Breast epithelium (tissue), 4 donors: ENCODE measurements at regions not wholly inside any gene's neighbourhood (a gene's known extent, or its start where the extent isn't known, plus 50 kb on each side); places are given as distances from the start of the nearest gene placed in this dataset.
"Not testable (repeated sequence)": the region's sequence is repeated elsewhere in the genome, so short reads cannot be mapped to it uniquely, and the experiment has no call there.

Experiments used
- DNase-seq, 2 donors: peaks; one replicate each; pipeline ENCODE4 v3.0.0-alpha.2; 2019; ENCODE audit warnings: low spot score in 2 of 2
- H3K27ac ChIP-seq, 2 donors: fragments of 200-600 bp; sonication (generic) in 1 of 2; one replicate each; pipeline ENCODE4 v1.5.1; 2016 to 2019; ENCODE audit warnings: mild to moderate bottlenecking in 1 of 2
- H3K27me3 ChIP-seq, 2 donors: fragments of 200-600 bp; sonication (generic) in 1 of 2; one replicate each; pipeline versions ENCODE4 v1.5.1 to v1.6.0; 2017 to 2019; ENCODE audit warnings: control low read depth in 1 of 2, mild to moderate bottlenecking in 1 of 2
- H3K36me3 ChIP-seq: fragments of 200-600 bp; one replicate; pipeline ENCODE4 v1.5.1; 2019
- H3K4me1 ChIP-seq, 2 donors: fragments of 200-600 bp; sonication (generic); one replicate each; pipeline ENCODE4 v1.5.1; 2016 to 2019; ENCODE audit warnings: control low read depth in 1 of 2
- H3K4me3 ChIP-seq, 3 donors: fragments of 200-600 bp; sonication (generic); 1 replicate in 2 of 3; 2 replicates in 1 of 3; pipeline ENCODE4 v1.5.1; 2016 to 2019; ENCODE audit warnings: mild to moderate bottlenecking in 3 of 3, moderate library complexity in 2 of 3
- H3K9me3 ChIP-seq, 2 donors: fragments of 200-600 bp; sonication (generic) in 1 of 2; one replicate each; pipeline ENCODE4 v1.5.1; 2016 to 2019; ENCODE audit warnings: control low read depth in 1 of 2
- CTCF ChIP-seq, 3 donors: fragments of 450-650 bp; IDR thresholded peaks; one replicate each; pipeline ENCODE4 v1.5.1; 2016 to 2017; ENCODE audit warnings: antibody characterized with exemption in 3 of 3, mild to moderate bottlenecking in 3 of 3, moderate library complexity in 3 of 3
- POLR2A ChIP-seq: fragments of 450-650 bp; IDR thresholded peaks from one replicate; pipeline ENCODE4 v1.6.1; 2016; ENCODE audit warnings: antibody characterized with exemption, mild to moderate bottlenecking, moderate library complexity
- POLR2AphosphoS5 ChIP-seq, 3 donors: sonication (generic); formaldehyde crosslinking; IDR thresholded peaks; one replicate each; pipeline ENCODE4 v1.6.1; 2017; ENCODE audit warnings: antibody characterized with exemption in 3 of 3
- intact Hi-C: fragments of 100-400 bp; cut with DNase I; formaldehyde crosslinking; loops from one replicate; pipeline ENCODE4 v1.15.1; 2023; ENCODE audit warnings: low total_unique reads

DNA sequence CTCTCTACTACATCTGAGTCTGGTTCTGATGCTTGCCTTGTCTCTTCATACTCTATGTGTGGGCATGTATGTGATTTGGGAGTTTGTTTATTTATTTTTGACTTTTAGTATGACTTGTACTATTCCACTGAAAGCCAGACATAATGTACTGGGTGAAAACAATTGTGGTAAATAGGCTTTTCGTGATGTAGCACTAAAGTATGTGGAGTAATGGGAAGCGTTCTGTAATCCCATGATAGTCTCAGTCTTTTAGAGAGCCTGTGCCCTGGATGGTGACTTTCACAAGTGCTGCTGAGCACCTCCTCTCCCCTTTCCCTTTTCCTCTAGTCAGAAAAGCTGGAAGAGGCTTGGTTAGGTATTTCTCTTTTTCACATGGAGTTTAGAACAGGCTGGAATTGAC, 85.8 kb upstream of the S1PR3 start:
- Histone ChIP-seq H3K4me3 (no peak overlapping the region), H3K36me3 (no peaks in the 10 kb centered on the region), H3K27ac (no peak overlapping the region), H3K4me1 (no peaks in the 10 kb centered on the region), H3K9me3 (no peaks in the 10 kb centered on the region), H3K27me3 (no peaks in the 10 kb centered on the region)
- TF ChIP-seq POLR2AphosphoS5 (IDR thresholded peaks at IDR 0.05) (no peak), CTCF (IDR thresholded peaks at IDR 0.05) (no peak), POLR2A (no peak)
- no peak for DNase-seq
- intact Hi-C loops = loop anchor here (5.0 kb wide), 1 partner anchor 197 kb away; no protein-coding TSS in a partner anchor

DNA sequence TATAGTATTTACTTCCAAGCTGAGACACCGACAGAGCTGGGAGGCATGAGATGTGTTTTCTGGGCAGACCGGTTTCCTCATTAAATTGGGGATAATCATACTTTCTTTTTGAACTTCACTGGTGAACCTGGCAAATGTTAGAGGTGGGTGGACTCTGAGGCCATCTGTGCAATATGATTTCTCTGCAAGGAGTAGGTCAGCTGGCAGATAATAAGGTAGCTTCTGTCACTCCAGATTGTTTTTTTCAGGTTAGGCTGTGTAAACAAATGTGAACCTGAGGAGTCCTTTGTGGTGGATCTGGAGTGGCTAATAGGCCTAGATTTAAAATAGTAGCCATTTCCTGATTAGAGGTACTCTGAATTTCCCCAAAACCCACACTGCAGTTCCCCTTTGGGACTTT, 75.4 kb upstream of the S1PR3 start:
- H3K9me3 ChIP-seq = peaks cover 6% of the 10 kb centered on the region in 2 donors
- H3K36me3 ChIP-seq = no peaks in the 10 kb centered on the region
- no peak for DNase-seq
- H3K27me3 ChIP-seq = no peaks in the 10 kb centered on the region
- H3K4me3 ChIP-seq = no peak overlapping the region
- peak overlapping the region; percentile 5 to 58 for H3K27ac ChIP-seq
- TF ChIP-seq CTCF (IDR thresholded peaks at IDR 0.05) (no peak), POLR2A (no peak), POLR2AphosphoS5 (IDR thresholded peaks at IDR 0.05) (no peak)
- no peaks in the 10 kb centered on the region for H3K4me1 ChIP-seq
- intact Hi-C loops = no loop called here

DNA sequence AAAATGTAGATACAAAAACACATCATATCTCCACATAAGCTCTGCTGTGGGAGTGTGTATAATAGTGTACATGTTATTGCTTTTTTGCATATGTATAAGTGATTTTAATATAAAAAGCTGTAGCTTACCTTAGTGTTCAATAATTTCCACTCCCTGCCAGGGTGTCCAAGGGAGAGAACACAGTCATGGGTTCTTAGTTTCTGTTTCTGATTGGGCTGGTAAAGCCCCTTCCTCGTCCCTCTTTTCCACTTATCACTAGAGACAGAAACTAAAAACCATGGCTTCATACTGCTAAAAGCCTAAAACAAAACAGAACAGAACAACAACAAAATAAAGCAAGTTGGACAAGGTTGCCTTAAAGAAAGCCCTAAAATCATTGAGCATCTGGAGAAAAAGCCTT, 74.4 kb upstream of the S1PR3 start:
- TF ChIP-seq CTCF (IDR thresholded peaks at IDR 0.05) (no peak), POLR2AphosphoS5 (IDR thresholded peaks at IDR 0.05) (no peak), POLR2A (no peak)

GRCh38 chr9:88917375-88917774, 73.9 kb upstream of the S1PR3 start:
- no peak for TF ChIP-seq POLR2A
- TF ChIP-seq CTCF (IDR thresholded peaks at IDR 0.05) = no peak
- no peak for TF ChIP-seq POLR2AphosphoS5 (IDR thresholded peaks at IDR 0.05)
- intact Hi-C loops = no loop called here
- no peak for DNase-seq
- Histone ChIP-seq H3K27ac (no peak overlapping the region), H3K27me3 (no peaks in the 10 kb centered on the region), H3K36me3 (no peaks in the 10 kb centered on the region), H3K4me3 (no peak overlapping the region), H3K4me1 (no peaks in the 10 kb centered on the region), H3K9me3 (peaks cover 6% of the 10 kb centered on the region in 2 donors)

More for the DNA sequence above, 74.4 kb upstream of the S1PR3 start:
- Histone ChIP-seq H3K4me1 (no peaks in the 10 kb centered on the region), H3K27ac (no peak overlapping the region), H3K36me3 (no peaks in the 10 kb centered on the region), H3K9me3 (peaks cover 6% of the 10 kb centered on the region in 2 donors), H3K4me3 (no peak overlapping the region), H3K27me3 (no peaks in the 10 kb centered on the region)
- DNase-seq = no peak
- intact Hi-C loops = no loop called here

DNA sequence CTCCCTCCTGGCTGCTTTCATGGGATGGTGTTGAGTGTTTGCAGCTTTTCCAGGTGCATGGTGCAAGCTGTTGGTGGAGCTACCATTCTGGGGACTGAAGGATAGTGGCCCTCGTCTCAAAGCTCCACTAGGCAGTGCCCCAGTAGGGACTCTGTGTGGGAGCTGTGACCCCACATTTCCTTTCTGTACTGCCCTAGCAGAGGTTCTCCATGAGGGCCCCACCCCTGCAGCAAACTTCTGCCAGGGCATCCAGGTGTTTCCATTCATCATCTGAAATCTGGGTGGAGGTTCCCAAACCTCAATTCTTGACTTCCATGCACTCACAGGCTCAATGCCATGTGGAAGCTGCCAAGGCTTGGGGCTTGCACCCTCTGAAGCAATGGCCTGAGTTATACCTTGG, 72.7 kb upstream of the S1PR3 start:
- DNase-seq, H3K4me1 ChIP-seq, H3K27ac ChIP-seq, H3K9me3 ChIP-seq, H3K36me3 ChIP-seq, H3K4me3 ChIP-seq, H3K27me3 ChIP-seq, intact Hi-C loops: not testable (repeated sequence)

DNA sequence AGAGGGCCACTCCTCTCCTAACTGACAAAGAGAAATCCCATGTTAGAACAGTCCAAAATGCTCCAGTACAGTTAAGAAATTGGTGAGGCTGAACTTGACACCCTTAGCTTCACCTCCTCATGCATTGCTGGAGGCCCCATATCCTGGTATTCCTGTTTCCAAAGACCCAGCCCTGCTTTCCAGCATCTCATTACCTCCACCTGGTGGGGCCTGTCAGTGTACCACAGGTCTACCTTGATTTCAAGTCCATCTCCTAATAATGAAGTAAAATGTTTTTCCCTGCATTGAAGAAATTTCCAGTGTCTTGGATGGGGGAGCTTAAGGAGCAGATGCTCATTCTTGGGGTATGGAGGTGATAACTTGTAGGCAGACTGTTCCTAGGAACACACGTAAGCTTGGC, 70.6 kb upstream of the S1PR3 start:
- Histone ChIP-seq H3K9me3 (peaks cover 6% of the 10 kb centered on the region in 2 donors), H3K4me1 (no peaks in the 10 kb centered on the region), H3K27me3 (no peaks in the 10 kb centered on the region), H3K27ac (no peak overlapping the region), H3K4me3 (no peak overlapping the region), H3K36me3 (no peaks in the 10 kb centered on the region)
- TF ChIP-seq POLR2AphosphoS5 (IDR thresholded peaks at IDR 0.05) = no peak
- TF ChIP-seq CTCF (IDR thresholded peaks at IDR 0.05) = no peak
- intact Hi-C loops = no loop called here
- DNase-seq = no peak
